GM18519 (cell line): ENCODE measurements at regions not wholly inside any gene's neighbourhood (a gene's known extent, or its start where the extent isn't known, plus 50 kb on each side); places are given as distances from the start of the nearest gene placed in this dataset.

Source experiments
- ATAC-seq: cut with Tn5 transposase; IDR thresholded peaks from one replicate; pipeline ENCODE4 v1.9.1; 2021; ENCODE audit warnings: mild to moderate bottlenecking, moderate library complexity; ENCODE audit not compliant: unreplicated experiment, low FRiP score

GRCh38 chr5:123813937-123814624, 302.1 kb downstream of the CSNK1G3 start:
- ATAC-seq = peak; percentile 79

- no peak for ATAC-seq
These were observed 301.3 kb downstream of the CSNK1G3 start for GRCh38 chr5:123813264-123813663.

- ATAC-seq = no peak
These were observed 299.9 kb downstream of the CSNK1G3 start for GRCh38 chr5:123811831-123812230.

- no peak for ATAC-seq
These were observed 298.9 kb downstream of the CSNK1G3 start for GRCh38 chr5:123810746-123811340.

- no peak for ATAC-seq
These were observed 298.3 kb downstream of the CSNK1G3 start for GRCh38 chr5:123810253-123810652.

GRCh38 chr5:123809594-123810221, 297.7 kb downstream of the CSNK1G3 start:
- ATAC-seq = no peak

- ATAC-seq = no peak
These were observed 296.7 kb downstream of the CSNK1G3 start for GRCh38 chr5:123808461-123809380.

GRCh38 chr5:123807177-123807945, 295.4 kb downstream of the CSNK1G3 start:
- no peak for ATAC-seq

GRCh38 chr5:123806644-123807043, 294.7 kb downstream of the CSNK1G3 start:
- no peak for ATAC-seq

- no peak for ATAC-seq
These were observed 293.3 kb downstream of the CSNK1G3 start for GRCh38 chr5:123805300-123805699.

GRCh38 chr5:123803359-123803758, 291.4 kb downstream of the CSNK1G3 start:
- no peak for ATAC-seq

GRCh38 chr5:123802298-123802951, 290.4 kb downstream of the CSNK1G3 start:
- no peak for ATAC-seq

- ATAC-seq = no peak
These were observed 288.7 kb downstream of the CSNK1G3 start for GRCh38 chr5:123800640-123801039.

- ATAC-seq = no peak
These were observed 283.7 kb downstream of the CSNK1G3 start for GRCh38 chr5:123795688-123796087.

GRCh38 chr5:123790226-123790625, 278.2 kb downstream of the CSNK1G3 start:
- no peak for ATAC-seq

GRCh38 chr5:123787635-123788034, 275.7 kb downstream of the CSNK1G3 start:
- no peak for ATAC-seq

GRCh38 chr5:123787136-123787535, 275.2 kb downstream of the CSNK1G3 start:
- no peak for ATAC-seq

GRCh38 chr5:123786411-123786810, 274.4 kb downstream of the CSNK1G3 start:
- no peak for ATAC-seq
